ENCODE measurements at regions not wholly inside any gene's neighbourhood (a gene's known extent, or its start where the extent isn't known, plus 50 kb on each side); places are given as distances from the start of the nearest gene placed in this dataset.

GRCh38 chr4:155120536-155120935, 87.9 kb upstream of the NPY2R start:
- intact Hi-C loops (cut with DNase I, micrococcal nuclease) = no loop called here
- POLR2A ChIA-PET = no interaction called here
- Mint-ChIP-seq H3K4me1 (no peaks in the 10 kb centered on the region), H3K4me3 (no peak overlapping the region), H3K36me3 (ENCODE audit: low read depth) (no peaks in the 10 kb centered on the region), H3K9me3 (ENCODE audit: low read depth) (peaks cover 2% of the 10 kb centered on the region), H3K27ac (no peak overlapping the region), H3K27me3 (peaks cover 2% of the 10 kb centered on the region)
- DNase-seq = no peak
- CTCF ChIA-PET = no interaction called here
- ATAC-seq = no peak

GRCh38 chr4:155122382-155122781, 86.1 kb upstream of the NPY2R start:
- DNase-seq (no peak), ATAC-seq (no peak)
- no peaks in the 10 kb centered on the region for H3K36me3 Mint-ChIP-seq (ENCODE audit: low read depth)
- H3K4me3 Mint-ChIP-seq = no peak overlapping the region
- H3K27me3 Mint-ChIP-seq = peaks cover 2% of the 10 kb centered on the region
- H3K9me3 Mint-ChIP-seq (ENCODE audit: low read depth) = peaks cover 2% of the 10 kb centered on the region
- POLR2A ChIA-PET = interaction anchor here (0.5 kb wide), 1 partner anchor 229 kb away, joined by 3 read pairs; no protein-coding TSS in a partner anchor
- H3K27ac Mint-ChIP-seq = no peak overlapping the region
- H3K4me1 Mint-ChIP-seq = no peaks in the 10 kb centered on the region
- CTCF ChIA-PET = interaction anchor here (0.6 kb wide), 1 partner anchor 23 kb away, joined by 3 read pairs; no protein-coding TSS in a partner anchor
- intact Hi-C loops (cut with DNase I, micrococcal nuclease) = no loop called here

- ChIA-PET POLR2A (no interaction called here), CTCF (no interaction called here)
- DNase-seq = no peak
- Mint-ChIP-seq H3K27me3 (no peaks in the 10 kb centered on the region), H3K27ac (no peak overlapping the region), H3K9me3 (ENCODE audit: low read depth) (no peaks in the 10 kb centered on the region), H3K4me3 (no peak overlapping the region), H3K4me1 (no peaks in the 10 kb centered on the region), H3K36me3 (ENCODE audit: low read depth) (no peaks in the 10 kb centered on the region)
- intact Hi-C loops (cut with DNase I, micrococcal nuclease) = no loop called here
- ATAC-seq = no peak
These were observed 74.3 kb upstream of the NPY2R start for GRCh38 chr4:155134136-155134535.

- H3K4me3 Mint-ChIP-seq = no peak overlapping the region
- no peaks in the 10 kb centered on the region for H3K4me1 Mint-ChIP-seq
- intact Hi-C loops (cut with DNase I, micrococcal nuclease) = no loop called here
- H3K27ac Mint-ChIP-seq = no peak overlapping the region
- ChIA-PET POLR2A (no interaction called here), CTCF (no interaction called here)
- DNase-seq (no peak), ATAC-seq (no peak)
- no peaks in the 10 kb centered on the region for H3K27me3 Mint-ChIP-seq
- no peaks in the 10 kb centered on the region for H3K36me3 Mint-ChIP-seq (ENCODE audit: low read depth)
- H3K9me3 Mint-ChIP-seq (ENCODE audit: low read depth) = no peaks in the 10 kb centered on the region
These were observed 67.5 kb upstream of the NPY2R start for GRCh38 chr4:155140889-155141288.

- intact Hi-C loops (cut with DNase I, micrococcal nuclease) = no loop called here
- Mint-ChIP-seq H3K9me3 (ENCODE audit: low read depth) (no peaks in the 10 kb centered on the region), H3K4me3 (no peak overlapping the region), H3K4me1 (no peaks in the 10 kb centered on the region), H3K36me3 (ENCODE audit: low read depth) (no peaks in the 10 kb centered on the region), H3K27me3 (no peaks in the 10 kb centered on the region), H3K27ac (no peak overlapping the region)
- CTCF ChIA-PET = no interaction called here
- ATAC-seq (no peak), DNase-seq (no peak)
- POLR2A ChIA-PET = no interaction called here
These were observed 64.9 kb upstream of the NPY2R start for GRCh38 chr4:155143512-155143911.

All from activated CD4-positive, alpha-beta T cell treated with anti-CD3 and anti-CD28 coated beads for 36 hours (primary cell).